SK-N-SH treated with all-trans-retinoic acid at 6 μM for 48 hours (cell line): ENCODE measurements at regions not wholly inside any gene's neighbourhood (a gene's known extent, or its start where the extent isn't known, plus 50 kb on each side); places are given as distances from the start of the nearest gene placed in this dataset.
A peak's percentile ranks its signal among the peaks of the same experiment; 100 is the strongest.

Experiments
- ATAC-seq: fragments of 200-7000 bp; cut with Tn5 transposase; 3 replicates; pipeline ENCODE4 v1.9.1; 2020; ENCODE audit warnings: mild to moderate bottlenecking, moderate library complexity
- BACH2 ChIP-seq: fragments of 250-450 bp; sonication (Bioruptor Pico); IDR thresholded peaks from 2 replicates; pipeline ENCODE4 v1.9.0; 2021; ENCODE audit warnings: mild to moderate bottlenecking, borderline replicate concordance
- CSDC2 ChIP-seq: fragments of 250-450 bp; sonication (Bioruptor Pico); IDR thresholded peaks from 2 replicates; pipeline ENCODE4 v1.5.0; 2020; ENCODE audit warnings: mild to moderate bottlenecking, moderate library complexity
- ESRRG ChIP-seq: fragments of 250-450 bp; sonication (Bioruptor Pico); IDR thresholded peaks from 2 replicates; pipeline ENCODE4 v1.6.1; 2021; ENCODE audit warnings: mild to moderate bottlenecking
- GLIS3 ChIP-seq: fragments of 250-450 bp; sonication (Bioruptor Pico); IDR thresholded peaks from 2 replicates; pipeline ENCODE4 v1.5.0; 2020; ENCODE audit warnings: mild to moderate bottlenecking, moderate library complexity
- ISL1 ChIP-seq: fragments of 250-450 bp; sonication (Bioruptor Pico); IDR thresholded peaks from 2 replicates; pipeline ENCODE4 v2.1.2; 2022; ENCODE audit warnings: mild to moderate bottlenecking, moderate library complexity
- OSR1 ChIP-seq: fragments of 250-450 bp; sonication (Bioruptor Pico); IDR thresholded peaks from 2 replicates; pipeline ENCODE4 v1.8.0; 2022; ENCODE audit warnings: moderate library complexity, mild to moderate bottlenecking, inconsistent platforms
- PPARA ChIP-seq: fragments of 250-450 bp; sonication (Bioruptor Pico); IDR thresholded peaks from 2 replicates; pipeline ENCODE4 v1.5.0; 2020; ENCODE audit warnings: mild to moderate bottlenecking, borderline replicate concordance
- RARB ChIP-seq: fragments of 250-450 bp; sonication (Bioruptor Pico); IDR thresholded peaks from 2 replicates; pipeline ENCODE4 v1.8.0; 2021; ENCODE audit warnings: mild to moderate bottlenecking, moderate library complexity
- TCF4 ChIP-seq: fragments of 250-450 bp; sonication (Bioruptor Pico); IDR thresholded peaks from 2 replicates; pipeline ENCODE4 v1.8.0; 2021; ENCODE audit warnings: mild to moderate bottlenecking, moderate library complexity, borderline replicate concordance
- TOX ChIP-seq: fragments of 250-450 bp; sonication (Bioruptor Pico); IDR thresholded peaks from 2 replicates; pipeline ENCODE4 v1.8.0; 2021; ENCODE audit warnings: mild to moderate bottlenecking, moderate library complexity, borderline replicate concordance
- ZC3H10 ChIP-seq: fragments of 250-450 bp; sonication (Bioruptor Pico); IDR thresholded peaks from 2 replicates; pipeline ENCODE4 v1.5.1; 2021; ENCODE audit warnings: mild to moderate bottlenecking, moderate library complexity
- ZFP3 ChIP-seq: fragments of 250-450 bp; sonication (Bioruptor Pico); IDR thresholded peaks from 2 replicates; pipeline ENCODE4 v1.5.0; 2020; ENCODE audit warnings: mild to moderate bottlenecking, moderate library complexity
- ZFP30 ChIP-seq: fragments of 450-650 bp; formaldehyde crosslinking; IDR thresholded peaks from 2 replicates; pipeline ENCODE4 v1.5.0; 2022; ENCODE audit warnings: mild to moderate bottlenecking, moderate library complexity
- ZNF565 ChIP-seq: fragments of 450-650 bp; formaldehyde crosslinking; conservative IDR thresholded peaks from 2 replicates; pipeline ENCODE4 v1.5.0; 2020; ENCODE audit warnings: low read depth, mild to moderate bottlenecking, moderate library complexity
- ZNF70 ChIP-seq: fragments of 450-650 bp; formaldehyde crosslinking; IDR thresholded peaks from 2 replicates; pipeline ENCODE4 v1.5.0; 2020; ENCODE audit warnings: mild to moderate bottlenecking, moderate library complexity
- ZNF8 ChIP-seq: fragments of 450-650 bp; formaldehyde crosslinking; IDR thresholded peaks from 2 replicates; pipeline ENCODE4 v1.5.0; 2020; ENCODE audit warnings: mild to moderate bottlenecking, moderate library complexity
- TF ChIP-seq, protein P1 (sequence below): fragments of 250-450 bp; sonication (Bioruptor Pico); IDR thresholded peaks from 2 replicates; pipeline ENCODE4 v1.5.1; 2021; ENCODE audit warnings: mild to moderate bottlenecking, moderate library complexity
- TF ChIP-seq, protein P2 (sequence below): fragments of 250-450 bp; sonication (Bioruptor Pico); IDR thresholded peaks from 2 replicates; pipeline ENCODE4 v1.5.1; 2020; ENCODE audit warnings: low read depth, mild to moderate bottlenecking, moderate library complexity
- TF ChIP-seq, protein P3 (sequence below): fragments of 250-450 bp; sonication (Bioruptor Pico); IDR thresholded peaks from 2 replicates; pipeline ENCODE4 v1.5.0; 2020; ENCODE audit warnings: mild to moderate bottlenecking, moderate library complexity

DNA sequence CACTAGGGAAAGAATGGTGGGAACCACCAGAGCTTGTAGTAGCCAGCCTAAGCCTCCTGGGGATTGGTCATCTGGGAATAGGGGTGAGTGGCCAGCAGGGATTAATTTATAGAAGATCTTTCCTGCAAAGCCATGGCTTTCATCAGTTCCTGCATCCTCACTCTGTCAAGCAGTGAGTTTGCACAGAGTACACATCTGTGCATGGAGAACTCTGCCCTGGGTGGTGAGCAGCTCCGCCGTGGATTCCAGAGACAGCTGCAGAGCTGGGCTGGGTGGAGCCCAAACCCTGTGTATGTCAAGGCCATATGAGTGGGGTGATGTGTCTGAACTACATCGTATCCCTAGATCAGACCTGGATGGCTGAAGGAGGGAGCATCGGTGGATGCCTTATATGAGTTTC, 182.2 kb downstream of the GLI2 start:
- no peak for ATAC-seq

GRCh38 chr2:120919216-120919615, 183.5 kb downstream of the GLI2 start:
- ATAC-seq, result no peak
- TF ChIP-seq OSR1 (CRISPR knock-in tag) (no peak), ZNF565 (CRISPR knock-in tag) (no peak), BACH2 (CRISPR knock-in tag) (no peak), ZFP3 (CRISPR knock-in tag) (no peak), TCF4 (no peak), ZC3H10 (no peak), ZNF70 (CRISPR knock-in tag) (no peak), GLIS3 (no peak), ZFP30 (no peak), TOX (CRISPR knock-in tag) (no peak), ISL1 (CRISPR knock-in tag) (no peak), PPARA (no peak), CSDC2 (CRISPR knock-in tag) (no peak), ZNF8 (CRISPR knock-in tag) (no peak), RARB (CRISPR knock-in tag) (no peak), ESRRG (no peak)
- TF ChIP-seq, protein P1, sequence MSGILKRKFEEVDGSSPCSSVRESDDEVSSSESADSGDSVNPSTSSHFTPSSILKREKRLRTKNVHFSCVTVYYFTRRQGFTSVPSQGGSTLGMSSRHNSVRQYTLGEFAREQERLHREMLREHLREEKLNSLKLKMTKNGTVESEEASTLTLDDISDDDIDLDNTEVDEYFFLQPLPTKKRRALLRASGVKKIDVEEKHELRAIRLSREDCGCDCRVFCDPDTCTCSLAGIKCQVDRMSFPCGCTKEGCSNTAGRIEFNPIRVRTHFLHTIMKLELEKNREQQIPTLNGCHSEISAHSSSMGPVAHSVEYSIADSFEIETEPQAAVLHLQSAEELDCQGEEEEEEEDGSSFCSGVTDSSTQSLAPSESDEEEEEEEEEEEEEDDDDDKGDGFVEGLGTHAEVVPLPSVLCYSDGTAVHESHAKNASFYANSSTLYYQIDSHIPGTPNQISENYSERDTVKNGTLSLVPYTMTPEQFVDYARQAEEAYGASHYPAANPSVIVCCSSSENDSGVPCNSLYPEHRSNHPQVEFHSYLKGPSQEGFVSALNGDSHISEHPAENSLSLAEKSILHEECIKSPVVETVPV (CRISPR knock-in tag), result no peak
- TF ChIP-seq, protein P2, sequence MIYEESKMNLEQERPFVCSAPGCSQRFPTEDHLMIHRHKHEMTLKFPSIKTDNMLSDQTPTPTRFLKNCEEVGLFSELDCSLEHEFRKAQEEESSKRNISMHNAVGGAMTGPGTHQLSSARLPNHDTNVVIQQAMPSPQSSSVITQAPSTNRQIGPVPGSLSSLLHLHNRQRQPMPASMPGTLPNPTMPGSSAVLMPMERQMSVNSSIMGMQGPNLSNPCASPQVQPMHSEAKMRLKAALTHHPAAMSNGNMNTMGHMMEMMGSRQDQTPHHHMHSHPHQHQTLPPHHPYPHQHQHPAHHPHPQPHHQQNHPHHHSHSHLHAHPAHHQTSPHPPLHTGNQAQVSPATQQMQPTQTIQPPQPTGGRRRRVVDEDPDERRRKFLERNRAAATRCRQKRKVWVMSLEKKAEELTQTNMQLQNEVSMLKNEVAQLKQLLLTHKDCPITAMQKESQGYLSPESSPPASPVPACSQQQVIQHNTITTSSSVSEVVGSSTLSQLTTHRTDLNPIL (CRISPR knock-in tag), result no peak
- TF ChIP-seq, protein P3, sequence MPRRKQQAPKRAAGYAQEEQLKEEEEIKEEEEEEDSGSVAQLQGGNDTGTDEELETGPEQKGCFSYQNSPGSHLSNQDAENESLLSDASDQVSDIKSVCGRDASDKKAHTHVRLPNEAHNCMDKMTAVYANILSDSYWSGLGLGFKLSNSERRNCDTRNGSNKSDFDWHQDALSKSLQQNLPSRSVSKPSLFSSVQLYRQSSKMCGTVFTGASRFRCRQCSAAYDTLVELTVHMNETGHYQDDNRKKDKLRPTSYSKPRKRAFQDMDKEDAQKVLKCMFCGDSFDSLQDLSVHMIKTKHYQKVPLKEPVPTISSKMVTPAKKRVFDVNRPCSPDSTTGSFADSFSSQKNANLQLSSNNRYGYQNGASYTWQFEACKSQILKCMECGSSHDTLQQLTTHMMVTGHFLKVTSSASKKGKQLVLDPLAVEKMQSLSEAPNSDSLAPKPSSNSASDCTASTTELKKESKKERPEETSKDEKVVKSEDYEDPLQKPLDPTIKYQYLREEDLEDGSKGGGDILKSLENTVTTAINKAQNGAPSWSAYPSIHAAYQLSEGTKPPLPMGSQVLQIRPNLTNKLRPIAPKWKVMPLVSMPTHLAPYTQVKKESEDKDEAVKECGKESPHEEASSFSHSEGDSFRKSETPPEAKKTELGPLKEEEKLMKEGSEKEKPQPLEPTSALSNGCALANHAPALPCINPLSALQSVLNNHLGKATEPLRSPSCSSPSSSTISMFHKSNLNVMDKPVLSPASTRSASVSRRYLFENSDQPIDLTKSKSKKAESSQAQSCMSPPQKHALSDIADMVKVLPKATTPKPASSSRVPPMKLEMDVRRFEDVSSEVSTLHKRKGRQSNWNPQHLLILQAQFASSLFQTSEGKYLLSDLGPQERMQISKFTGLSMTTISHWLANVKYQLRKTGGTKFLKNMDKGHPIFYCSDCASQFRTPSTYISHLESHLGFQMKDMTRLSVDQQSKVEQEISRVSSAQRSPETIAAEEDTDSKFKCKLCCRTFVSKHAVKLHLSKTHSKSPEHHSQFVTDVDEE, result no peak
- TF ChIP-seq, all 23 proteins: peak for 0

More for the DNA sequence above, 182.2 kb downstream of the GLI2 start:
- TF ChIP-seq ZC3H10 (no peak), ZFP3 (CRISPR knock-in tag) (no peak), BACH2 (CRISPR knock-in tag) (no peak), PPARA (no peak), CSDC2 (CRISPR knock-in tag) (no peak)
- TF ChIP-seq, protein P2 (CRISPR knock-in tag), result no peak
- TF ChIP-seq, protein P3, result no peak

GRCh38 chr2:120919771-120920453, 184.2 kb downstream of the GLI2 start:
- TF ChIP-seq OSR1 (CRISPR knock-in tag) (no peak), ISL1 (CRISPR knock-in tag) (peak; percentile 12; the same call in 1 of the 2 replicates)
- TF ChIP-seq, all 23 proteins: peak for 1
- ATAC-seq, result peak; percentile 65
